ENCODE measurements at regions not wholly inside any gene's neighbourhood (a gene's known extent, or its start where the extent isn't known, plus 50 kb on each side); places are given as distances from the start of the nearest gene placed in this dataset.
"Not testable (repeated sequence)": the region's sequence is repeated elsewhere in the genome, so short reads cannot be mapped to it uniquely, and the experiment has no call there.

DNA sequence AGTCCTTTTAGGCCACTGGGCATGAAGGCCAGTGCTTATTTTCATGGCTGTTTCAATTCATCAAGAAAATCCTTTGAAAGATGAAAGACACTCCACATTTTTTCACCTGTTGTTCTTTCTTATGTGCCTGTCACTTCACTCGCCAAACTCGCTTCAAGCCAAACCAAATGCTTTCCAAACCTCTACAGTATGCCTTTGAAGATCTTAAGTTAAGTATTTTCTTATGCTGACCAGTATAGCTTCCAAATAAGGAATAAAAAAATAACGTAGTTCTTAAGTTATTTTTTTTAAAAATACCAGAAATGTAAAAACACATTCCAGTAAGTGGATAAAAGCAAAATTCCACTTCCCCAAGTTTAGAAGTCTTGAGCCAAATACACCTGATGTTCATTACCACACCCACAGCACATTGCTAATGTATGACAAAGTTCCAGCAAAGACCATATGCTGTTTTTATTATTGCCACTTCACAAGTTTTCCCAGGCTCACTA is 186.1 kb downstream of the MTERF1 start:
- ATAC-seq (no peak), DNase-seq (ENCODE audit: low spot score) (no peak)
- intact Hi-C loops (cut with DNase I): no loop called here

GRCh38 chr7:91710881-91711280 is 169.6 kb downstream of the MTERF1 start:
- DNase-seq (ENCODE audit: low spot score) (no peak), ATAC-seq (no peak)
- intact Hi-C loops (cut with DNase I): no loop called here

DNA sequence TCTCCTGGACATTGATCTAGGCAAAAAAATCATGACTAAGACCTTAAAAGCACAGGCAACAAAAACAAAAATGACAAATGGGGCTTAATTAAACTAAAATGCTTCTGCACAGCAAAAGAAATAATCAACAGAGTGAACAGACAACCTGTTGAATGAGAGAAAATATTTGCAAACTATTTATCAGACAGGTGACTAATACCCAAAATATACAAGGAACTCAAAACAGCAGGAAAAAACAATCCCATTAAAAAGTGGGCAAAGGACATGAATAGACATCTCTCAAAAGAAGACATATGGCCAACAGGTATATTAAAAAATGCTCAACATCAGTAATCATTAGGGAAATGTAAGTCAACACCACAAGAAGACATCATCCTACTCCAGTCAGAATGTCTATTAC is 166.8 kb downstream of the MTERF1 start:
- ATAC-seq (no peak), DNase-seq (ENCODE audit: low spot score) (no peak)
- intact Hi-C loops (cut with DNase I): no loop called here

DNA sequence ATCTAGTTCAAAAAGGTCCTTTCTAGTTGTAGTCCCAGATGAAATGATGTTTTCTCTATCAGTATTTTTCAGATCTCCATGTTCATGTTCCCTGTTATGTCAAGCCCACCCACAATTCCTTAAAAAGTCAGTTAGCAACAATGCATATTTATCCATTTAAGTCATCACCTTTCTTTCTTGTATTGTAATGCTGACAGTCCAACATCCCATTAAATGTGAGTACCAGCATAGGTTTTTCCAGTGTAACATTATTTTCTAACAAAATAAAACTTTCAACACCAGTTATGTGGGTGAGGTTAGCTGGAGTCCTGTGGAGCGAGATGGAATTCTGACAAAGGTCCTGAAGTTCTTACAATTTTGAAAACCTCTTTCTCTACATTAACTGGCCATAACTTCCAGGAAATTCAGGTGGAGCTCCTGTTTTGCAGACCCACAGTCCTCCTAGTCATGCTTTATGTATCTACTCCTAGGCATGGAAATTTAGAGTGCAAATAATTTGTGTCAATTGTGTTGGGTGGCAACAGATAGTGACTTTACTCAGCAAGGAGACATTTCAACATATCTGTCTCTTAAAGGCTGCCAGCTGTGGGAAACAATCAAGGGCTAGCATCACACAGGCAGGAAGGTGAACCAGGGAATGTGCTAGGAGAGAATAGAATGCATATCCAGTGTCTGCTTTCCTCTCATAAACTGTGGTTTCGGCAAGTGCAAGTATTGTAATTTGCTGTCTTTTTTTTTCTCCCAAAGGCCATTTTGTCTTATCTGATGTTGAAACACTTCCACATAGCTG is 162.6 kb downstream of the MTERF1 start:
- no peak for ATAC-seq
- intact Hi-C loops (cut with DNase I): no loop called here

DNA sequence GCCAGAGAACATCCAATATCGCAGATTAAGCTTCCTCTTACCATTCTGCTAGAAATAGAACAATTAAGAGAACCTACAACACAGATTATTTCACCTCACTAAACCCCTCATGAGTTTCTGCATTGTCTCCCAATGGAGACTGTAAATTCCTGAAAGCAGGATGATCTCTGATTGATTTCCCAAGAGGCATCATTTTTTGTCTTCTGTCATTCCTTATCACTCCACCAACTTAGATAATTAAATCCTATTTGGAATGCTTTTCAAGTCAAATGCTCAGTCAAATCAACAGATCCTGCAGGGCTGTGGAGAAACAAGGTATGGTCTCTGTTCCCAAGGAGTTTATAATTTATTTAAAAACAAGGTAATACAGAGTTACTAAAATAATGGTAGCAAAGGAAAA is 161.5 kb downstream of the MTERF1 start:
- ATAC-seq: no peak
- no peak for DNase-seq (ENCODE audit: low spot score)
- intact Hi-C loops (cut with DNase I): no loop called here

More for the DNA sequence above, 162.6 kb downstream of the MTERF1 start:
- DNase-seq (ENCODE audit: low spot score): no peak

DNA sequence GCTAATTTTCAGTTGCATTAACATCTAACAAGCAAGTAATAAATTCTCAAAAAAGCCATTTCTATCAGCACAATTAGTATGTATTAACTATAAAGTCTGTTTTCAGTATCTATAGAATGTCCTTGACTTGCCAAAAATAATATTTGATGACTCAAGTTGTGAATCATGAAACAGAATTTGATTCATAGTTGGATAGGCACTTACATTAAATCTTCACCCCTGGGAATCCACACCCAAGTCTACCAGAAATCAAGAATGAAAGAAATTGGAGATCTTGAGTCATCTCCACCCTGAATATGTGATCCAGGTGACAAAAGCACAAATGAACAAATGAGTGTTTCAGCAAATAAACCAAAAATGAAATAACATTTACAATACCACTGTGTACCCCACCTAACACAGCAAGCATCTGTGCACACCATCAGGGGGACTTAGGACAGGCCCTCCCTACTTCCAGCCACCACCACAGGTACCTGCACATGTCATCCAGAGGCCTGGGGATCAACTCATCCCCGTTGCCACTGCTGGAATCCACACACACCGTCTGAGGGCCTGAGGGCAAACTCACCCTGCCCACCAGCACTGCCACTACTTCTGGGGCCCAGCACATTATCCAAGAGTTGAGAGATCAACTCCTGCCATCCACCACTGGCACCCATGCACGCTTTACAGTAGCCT is 160.1 kb downstream of the MTERF1 start:
- DNase-seq (ENCODE audit: low spot score) (no peak), ATAC-seq (no peak)
- intact Hi-C loops (cut with DNase I): no loop called here

DNA sequence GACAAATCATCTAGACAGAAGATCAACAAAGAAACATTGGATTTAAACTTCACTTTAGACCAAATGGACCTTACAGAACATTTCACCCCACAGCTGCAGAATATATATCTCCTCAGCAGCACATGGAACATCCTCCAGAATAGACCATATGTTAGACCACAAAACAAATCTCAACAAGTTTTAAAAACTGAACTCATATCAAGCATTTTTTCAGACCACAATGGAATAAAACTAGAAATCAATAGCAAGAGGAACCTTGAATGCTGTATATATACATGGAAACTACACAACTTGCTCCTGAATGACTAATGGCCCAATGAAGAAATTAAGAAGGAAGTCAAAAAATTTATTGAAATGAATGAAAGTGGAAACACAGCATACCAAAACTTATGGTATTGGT is 157.7 kb downstream of the MTERF1 start:
- intact Hi-C loops (cut with DNase I): no loop called here
- no peak for ATAC-seq
- no peak for DNase-seq (ENCODE audit: low spot score)

GRCh38 chr7:91729046-91729445 is 151.5 kb downstream of the MTERF1 start:
- ATAC-seq; DNase-seq (ENCODE audit: low spot score); intact Hi-C loops (cut with DNase I): not testable (repeated sequence)

- intact Hi-C loops (cut with DNase I): no loop called here
- no peak for DNase-seq (ENCODE audit: low spot score)
- ATAC-seq: no peak
Measured at GRCh38 chr7:91731976-91732375, 148.5 kb downstream of the MTERF1 start.

DNA sequence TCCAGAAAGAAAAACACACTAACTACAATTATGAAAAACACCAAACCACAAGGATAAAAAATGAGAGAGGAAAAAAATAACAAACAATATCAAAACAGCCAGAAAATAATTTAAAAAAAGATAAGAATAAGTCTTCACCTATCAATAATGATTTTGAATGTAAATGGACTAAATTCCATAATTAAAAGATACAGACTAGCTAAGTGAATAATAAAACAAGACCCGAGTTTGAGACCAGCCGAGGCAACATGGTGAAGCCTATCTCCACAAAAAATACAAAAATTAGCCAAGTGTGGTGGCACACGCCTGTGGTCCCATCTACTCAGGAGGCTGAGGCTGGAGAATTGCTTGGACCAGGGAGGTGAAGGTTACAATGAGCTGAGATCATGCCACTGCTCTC is 131.1 kb downstream of the MTERF1 start:
- intact Hi-C loops (cut with DNase I): no loop called here
- DNase-seq (ENCODE audit: low spot score) (no peak), ATAC-seq (no peak)

- DNase-seq (ENCODE audit: low spot score) (no peak), ATAC-seq (no peak)
- intact Hi-C loops (cut with DNase I): no loop called here
Measured at GRCh38 chr7:91750091-91750490, 130.4 kb downstream of the MTERF1 start.

- DNase-seq (ENCODE audit: low spot score) (no peak), ATAC-seq (no peak)
- intact Hi-C loops (cut with DNase I): no loop called here
Measured at GRCh38 chr7:91752102-91752501, 128.4 kb downstream of the MTERF1 start.

- ATAC-seq; DNase-seq (ENCODE audit: low spot score); intact Hi-C loops (cut with DNase I): not testable (repeated sequence)
Measured at GRCh38 chr7:91754280-91754679, 126.2 kb downstream of the MTERF1 start.

GRCh38 chr7:91755121-91755520 is 125.4 kb downstream of the MTERF1 start:
- intact Hi-C loops (cut with DNase I): loop anchor here (5.0 kb wide), 1 partner anchor 1173 kb away; no protein-coding TSS in a partner anchor
- ATAC-seq; DNase-seq (ENCODE audit: low spot score): not testable (repeated sequence)

GRCh38 chr7:91759205-91759863 is 121.2 kb downstream of the MTERF1 start:
- ATAC-seq (no peak), DNase-seq (ENCODE audit: low spot score) (no peak)
- intact Hi-C loops (cut with DNase I): loop anchor here (5.0 kb wide), 1 partner anchor 1177 kb away; no protein-coding TSS in a partner anchor

GRCh38 chr7:91767820-91768219 is 112.7 kb downstream of the MTERF1 start:
- DNase-seq (ENCODE audit: low spot score) (no peak), ATAC-seq (no peak)
- intact Hi-C loops (cut with DNase I): no loop called here

- intact Hi-C loops (cut with DNase I): no loop called here
- no peak for DNase-seq (ENCODE audit: low spot score)
- ATAC-seq: no peak
Measured at GRCh38 chr7:91771394-91771793, 109.1 kb downstream of the MTERF1 start.

DNA sequence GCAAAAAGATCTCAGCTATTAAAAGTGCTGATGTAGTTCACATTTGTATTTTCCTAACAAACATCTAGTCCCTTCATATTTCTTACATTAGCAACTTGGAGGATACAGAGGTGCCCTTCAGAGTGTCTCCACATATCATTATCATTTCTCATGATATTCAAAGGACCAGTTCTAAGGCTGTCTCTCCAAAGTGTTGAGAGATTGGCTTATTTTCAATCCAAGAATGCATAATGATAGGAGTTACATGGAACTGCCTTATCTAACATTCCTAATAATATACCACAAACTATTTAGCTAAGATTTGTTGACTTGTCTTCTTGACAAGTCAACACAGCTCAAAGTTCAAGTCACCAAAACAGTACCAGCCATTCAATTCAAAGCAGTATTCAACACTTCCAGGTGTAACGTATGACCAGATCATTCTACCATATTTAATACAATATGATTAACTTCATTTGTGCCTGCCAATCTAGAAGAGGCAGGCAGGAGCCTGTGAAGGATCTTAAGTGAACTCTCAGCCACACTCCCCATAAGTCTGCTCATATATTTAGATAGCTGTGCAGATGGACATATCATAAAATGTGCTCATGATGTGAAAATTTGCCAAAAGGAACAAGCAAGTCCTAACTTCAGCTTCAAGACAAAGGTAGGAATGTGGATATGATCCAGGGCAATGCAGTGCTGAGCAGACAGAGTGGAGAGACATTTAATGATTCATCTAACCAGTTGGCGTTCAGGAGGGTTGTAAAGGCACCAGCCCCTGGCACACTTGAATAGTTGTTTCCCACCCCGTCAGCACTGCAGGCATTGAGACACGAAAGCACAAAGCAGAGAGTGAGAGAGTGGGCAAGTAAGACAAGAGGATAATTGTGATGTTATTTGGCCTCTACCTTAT is 108.3 kb downstream of the MTERF1 start:
- DNase-seq (ENCODE audit: low spot score): no peak
- ATAC-seq: no peak
- intact Hi-C loops (cut with DNase I): no loop called here

DNA sequence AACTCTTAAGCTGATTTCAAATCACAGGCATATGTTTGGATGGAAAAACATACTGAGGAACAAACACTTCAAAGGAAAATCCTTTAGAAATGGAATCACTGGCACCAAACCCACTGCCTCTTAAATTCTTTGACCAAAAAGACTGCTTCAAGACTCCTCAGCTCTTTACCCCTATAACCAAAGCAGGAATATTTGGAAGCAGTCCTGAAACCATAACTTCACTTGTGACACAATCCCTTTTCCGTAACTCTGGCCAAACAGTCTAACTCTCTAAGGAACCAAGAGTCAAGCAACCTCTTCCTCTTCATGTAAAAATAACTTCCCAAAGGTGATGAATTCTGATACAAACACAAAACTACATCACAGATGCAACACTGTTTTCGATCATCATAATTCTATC is 104.3 kb downstream of the MTERF1 start:
- DNase-seq (ENCODE audit: low spot score) (no peak), ATAC-seq (no peak)
- intact Hi-C loops (cut with DNase I): no loop called here
